IMR-90 (cell line): ENCODE measurements at regions not wholly inside any gene's neighbourhood (a gene's known extent, or its start where the extent isn't known, plus 50 kb on each side); places are given as distances from the start of the nearest gene placed in this dataset.
A peak's percentile ranks its signal among the peaks of the same experiment; 100 is the strongest.

Experiments
- ATAC-seq: fragments of 200-7000 bp; cut with Tn5 transposase; 2 replicates; pipeline ENCODE4 v1.9.1; 2020; ENCODE audit warnings: low read depth, mild to moderate bottlenecking, moderate library complexity
- BruUV-seq: library from RNA; stranded (reverse); fragments of 400-500 nt; replicated peaks from 2 replicates; lab custom pipeline; 2021; lab: Mats Ljungman, UMichigan
- CTCF ChIA-PET: fragments of 300-600 bp; formaldehyde crosslinking; extraction: SDS; loops from one replicate; lab custom pipeline; 2021; ENCODE audit warnings: antibody characterized with exemption; lab: Yijun Ruan, JAX
- POLR2A ChIA-PET: fragments of 300-600 bp; sonication (Branson Sonifier 250); formaldehyde crosslinking; loops from one replicate; lab custom pipeline; 2022; ENCODE audit warnings: antibody characterized with exemption; ENCODE audit not compliant: unreplicated experiment; lab: Charles Lee
- DNase-seq: peaks from one replicate; pipeline ENCODE4 v3.0.0; 2013
- H2AFZ ChIP-seq: replicated peaks from 2 replicates; pipeline ENCODE3; 2013; ENCODE audit warnings: low read length, mild to moderate bottlenecking; ENCODE audit not compliant: poor library complexity
- H2AK5ac ChIP-seq: 2 replicates; pipeline ENCODE4 v1.6.1; 2013; ENCODE audit warnings: low read depth, low read length, inconsistent platforms
- H2AK9ac ChIP-seq: replicated peaks from 2 replicates; pipeline ENCODE3; 2013; ENCODE audit warnings: mild to moderate bottlenecking, low read depth, low read length, moderate library complexity; ENCODE audit not compliant: poor library complexity
- H2BK120ac ChIP-seq: 2 replicates; pipeline ENCODE4 v1.6.1; 2013; ENCODE audit warnings: low read depth, low read length, inconsistent platforms
- H2BK15ac ChIP-seq: 3 replicates; pipeline ENCODE4 v1.6.1; 2013; ENCODE audit warnings: low read depth, low read length, inconsistent platforms
- H2BK20ac ChIP-seq: 2 replicates; pipeline ENCODE4 v1.6.1; 2013; ENCODE audit warnings: low read depth, mild to moderate bottlenecking, inconsistent platforms, low read length, moderate library complexity
- H2BK5ac ChIP-seq: 2 replicates; pipeline ENCODE4 v1.6.1; 2013; ENCODE audit warnings: mild to moderate bottlenecking, low read depth, low read length, inconsistent platforms; ENCODE audit not compliant: poor library complexity, severe bottlenecking
- H3K14ac ChIP-seq: replicated peaks from 2 replicates; pipeline ENCODE4 v1.6.1; 2013; ENCODE audit warnings: low read depth, low read length, inconsistent platforms
- H3K18ac ChIP-seq: 2 replicates; pipeline ENCODE4 v1.6.1; 2013; ENCODE audit warnings: low read depth, low read length, control low read depth
- H3K23ac ChIP-seq: 2 replicates; pipeline ENCODE4 v1.6.1; 2013; ENCODE audit warnings: low read depth, low read length, inconsistent platforms
- H3K27ac ChIP-seq: 2 replicates; pipeline ENCODE4 v1.5.1; 2013; ENCODE audit warnings: mild to moderate bottlenecking, control low read depth, low read length; ENCODE audit not compliant: insufficient read depth
- H3K27me3 ChIP-seq: 2 replicates; pipeline ENCODE4 v1.6.1; 2013; ENCODE audit warnings: low read length; ENCODE audit not compliant: control insufficient read depth, insufficient read depth
- H3K36me3 ChIP-seq: 2 replicates; pipeline ENCODE4 v1.6.1; 2013; ENCODE audit warnings: low read length, mixed read lengths; ENCODE audit not compliant: control insufficient read depth, insufficient read depth
- H3K4ac ChIP-seq: 2 replicates; pipeline ENCODE4 v1.6.1; 2013; ENCODE audit warnings: low read depth, low read length, inconsistent platforms
- H3K4me1 ChIP-seq: 2 replicates; pipeline ENCODE4 v1.6.1; 2013; ENCODE audit warnings: low read length, mixed read lengths; ENCODE audit not compliant: control insufficient read depth, insufficient read depth
- H3K4me2 ChIP-seq: 2 replicates; pipeline ENCODE4 v1.6.1; 2013; ENCODE audit warnings: low read depth, mild to moderate bottlenecking, control low read depth, low read length, moderate library complexity
- H3K4me3 ChIP-seq: 2 replicates; pipeline ENCODE4 v1.5.1; 2013; ENCODE audit warnings: low read depth, mild to moderate bottlenecking, control low read depth, low read length, moderate library complexity; ENCODE audit not compliant: insufficient read depth
- H3K56ac ChIP-seq: 2 replicates; pipeline ENCODE4 v1.6.1; 2013; ENCODE audit warnings: low read length, inconsistent platforms; ENCODE audit not compliant: insufficient read depth; ENCODE audit errors: extremely low read depth
- H3K79me1 ChIP-seq, 2 experiments: 2 replicates each; pipeline ENCODE4 v1.6.1; 2013; ENCODE audit warnings: low read length in 2 of 2, inconsistent platforms in 1 of 2, low read depth in 1 of 2
- H3K9ac ChIP-seq: 2 replicates; pipeline ENCODE4 v1.6.1; 2013; ENCODE audit warnings: low read depth, low read length, control low read depth
- H3K9me1 ChIP-seq: 2 replicates; pipeline ENCODE4 v1.6.1; 2013; ENCODE audit warnings: low read length, inconsistent platforms; ENCODE audit not compliant: insufficient read depth
- H3K9me3 ChIP-seq: 2 replicates; pipeline ENCODE4 v1.6.1; 2013; ENCODE audit warnings: low read length; ENCODE audit not compliant: control insufficient read depth, insufficient read depth
- H4K20me1 ChIP-seq: 2 replicates; pipeline ENCODE4 v1.6.1; 2013; ENCODE audit warnings: low read length, inconsistent platforms; ENCODE audit not compliant: insufficient read depth
- H4K5ac ChIP-seq: 2 replicates; pipeline ENCODE4 v1.6.1; 2013; ENCODE audit warnings: mild to moderate bottlenecking, low read depth, low read length, control low read depth
- H4K8ac ChIP-seq, 2 experiments: 2 replicates each; pipeline ENCODE4 v1.6.1; 2013; ENCODE audit warnings: low read depth in 2 of 2, low read length in 2 of 2, control low read depth in 1 of 2, inconsistent platforms in 1 of 2
- H4K91ac ChIP-seq: 2 replicates; pipeline ENCODE4 v1.6.1; 2013; ENCODE audit warnings: low read depth, low read length, inconsistent platforms; ENCODE audit not compliant: insufficient read depth
- BHLHE40 ChIP-seq: fragments of 150-350 bp; IDR thresholded peaks from 2 replicates; pipeline ENCODE4 v1.6.1; 2016; ENCODE audit warnings: mild to moderate bottlenecking, low read depth, low read length
- CEBPB ChIP-seq: IDR thresholded peaks from 2 replicates; pipeline ENCODE4 v1.6.1; 2012; ENCODE audit warnings: low read depth, low read length, improper control_type of control experiment
- CHD1 ChIP-seq: IDR thresholded peaks from 2 replicates; pipeline ENCODE4 v1.6.1; 2012; ENCODE audit warnings: low read depth, low read length, improper control_type of control experiment
- ELK1 ChIP-seq: fragments of 150-350 bp; IDR thresholded peaks from 2 replicates; pipeline ENCODE4 v1.6.1; 2016; ENCODE audit warnings: low read depth, mild to moderate bottlenecking, low read length, moderate library complexity, borderline replicate concordance
- FOS ChIP-seq: fragments of 150-350 bp; IDR thresholded peaks from 2 replicates; pipeline ENCODE4 v1.6.1; 2016; ENCODE audit warnings: low read depth, low read length
- MAFK ChIP-seq: IDR thresholded peaks from 2 replicates; pipeline ENCODE4 v1.6.1; 2012; ENCODE audit warnings: low read depth, low read length, improper control_type of control experiment
- MAZ ChIP-seq: IDR thresholded peaks from 2 replicates; pipeline ENCODE4 v1.6.1; 2012; ENCODE audit warnings: low read depth, mild to moderate bottlenecking, low read length, improper control_type of control experiment, moderate library complexity, borderline replicate concordance
- MXI1 ChIP-seq: IDR thresholded peaks from 2 replicates; pipeline ENCODE4 v1.6.1; 2012; ENCODE audit warnings: low read depth, mild to moderate bottlenecking, low read length, moderate library complexity, borderline replicate concordance
- NFE2L2 ChIP-seq: fragments of 150-350 bp; IDR thresholded peaks from 2 replicates; pipeline ENCODE4 v1.6.1; 2016; ENCODE audit warnings: low read depth, mild to moderate bottlenecking, low read length
- POLR2A ChIP-seq: IDR thresholded peaks from 2 replicates; pipeline ENCODE4 v1.6.1; 2012; ENCODE audit warnings: mild to moderate bottlenecking, low read depth, low read length
- RAD21 ChIP-seq: IDR thresholded peaks from 2 replicates; pipeline ENCODE4 v1.6.1; 2012; ENCODE audit warnings: low read length, improper control_type of control experiment
- RCOR1 ChIP-seq: IDR thresholded peaks from 2 replicates; pipeline ENCODE4 v1.6.1; 2012; ENCODE audit warnings: mild to moderate bottlenecking, low read length, improper control_type of control experiment; ENCODE audit not compliant: insufficient replicate concordance
- RFX5 ChIP-seq: IDR thresholded peaks from 2 replicates; pipeline ENCODE4 v1.8.0; 2012; ENCODE audit warnings: low read depth, mild to moderate bottlenecking, low read length, moderate library complexity
- SMC3 ChIP-seq: fragments of 150-350 bp; IDR thresholded peaks from 2 replicates; pipeline ENCODE4 v1.6.1; 2016; ENCODE audit warnings: low read depth, mild to moderate bottlenecking, antibody characterized with exemption, low read length, moderate library complexity
- WGBS, 2 experiments: methylation state at CpG; one replicate each; pipeline versions ENCODE4 v1.1.5 to v1.1.7; 2013; ENCODE audit warnings: missing lambda C conversion rate in 2 of 2; ENCODE audit not compliant: insufficient read length in 1 of 2; ENCODE audit errors: extremely low coverage in 2 of 2; 5-methylcytosine and 5-hydroxymethylcytosine counted together
- dilution Hi-C: fragments of 300-500 bp; cut with HindIII; formaldehyde crosslinking; loops from one replicate; pipeline ENCODE4 v1.14.3; 2018; ENCODE audit warnings: low sequenced_read_pairs; ENCODE audit not compliant: unreplicated experiment
- in situ Hi-C: fragments of 300-500 bp; cut with MboI; formaldehyde crosslinking; loops from 3 replicates; pipeline ENCODE4 v1.14.3; 2019; ENCODE audit warnings: low sequenced_read_pairs, inconsistent platforms, mixed read lengths
- intact Hi-C: fragments of 100-400 bp; cut with micrococcal nuclease; formaldehyde crosslinking; loops from 2 replicates; pipeline ENCODE4 v1.10.0; 2022
- TF ChIP-seq, protein P1 (sequence below): conservative IDR thresholded peaks from 2 replicates; pipeline ENCODE4 v1.5.1; 2012; ENCODE audit warnings: mild to moderate bottlenecking, low read depth, low read length, improper control_type of control experiment
- TF ChIP-seq, protein P2 (sequence below): fragments of 150-350 bp; IDR thresholded peaks from 2 replicates; pipeline ENCODE4 v1.6.1; 2017; ENCODE audit warnings: mild to moderate bottlenecking, antibody characterized with exemption, low read length, low read depth

- Histone ChIP-seq H3K4me1 (peaks cover 31% of the 10 kb centered on the region), H3K4me2 (no peak overlapping the region), H3K9me1 (peaks cover 28% of the 10 kb centered on the region), H2BK120ac (peak overlapping the region; percentile 71), H3K27me3 (no peaks in the 10 kb centered on the region), H2AK9ac (no peak overlapping the region), H3K36me3 (no peaks in the 10 kb centered on the region), H4K5ac (no peak overlapping the region), H3K14ac (no peak overlapping the region), H4K20me1 (no peaks in the 10 kb centered on the region), H3K23ac (no peak overlapping the region), H3K18ac (no peak overlapping the region), H3K9ac (no peak overlapping the region), H2BK5ac (no peak overlapping the region), H2AFZ (no peak overlapping the region), H4K91ac (peak overlapping the region; percentile 28; the same call in 1 of the 2 replicates), H4K8ac (no peak overlapping the region), H3K9me3 (no peaks in the 10 kb centered on the region), H2AK5ac (peak overlapping the region; percentile 64; the same call in 1 of the 2 replicates), H2BK15ac (no peak overlapping the region), H3K4ac (peak overlapping the region; percentile 56), H3K79me1 (no peaks in the 10 kb centered on the region; a peak in 1 of 4 replicates), H3K27ac (no peak overlapping the region), H2BK20ac (peak overlapping the region; percentile 45; the same call in 1 of the 2 replicates), H3K56ac (no peak overlapping the region), H3K4me3 (no peak overlapping the region)
- 95% methylated on average over 4 of the region's 5 CpGs; no CpG with 5 or more reads in 1 of the 2 experiments for WGBS, 2 experiments
- ChIA-PET POLR2A (interaction anchor here (0.6 kb wide), 1 partner anchor 596 kb away, joined by 3 read pairs; no protein-coding TSS in a partner anchor), CTCF (interaction anchor here (0.7 kb wide), 1 partner anchor 365 kb away, joined by 5 read pairs; no protein-coding TSS in a partner anchor)
- no peak for DNase-seq
- no peak for ATAC-seq
- in situ Hi-C loops: no loop called here
- intact Hi-C loops: no loop called here
- BruUV-seq: no TSS peak
- TF ChIP-seq ELK1: no peak
- TF ChIP-seq BHLHE40: no peak
- TF ChIP-seq, protein P1, sequence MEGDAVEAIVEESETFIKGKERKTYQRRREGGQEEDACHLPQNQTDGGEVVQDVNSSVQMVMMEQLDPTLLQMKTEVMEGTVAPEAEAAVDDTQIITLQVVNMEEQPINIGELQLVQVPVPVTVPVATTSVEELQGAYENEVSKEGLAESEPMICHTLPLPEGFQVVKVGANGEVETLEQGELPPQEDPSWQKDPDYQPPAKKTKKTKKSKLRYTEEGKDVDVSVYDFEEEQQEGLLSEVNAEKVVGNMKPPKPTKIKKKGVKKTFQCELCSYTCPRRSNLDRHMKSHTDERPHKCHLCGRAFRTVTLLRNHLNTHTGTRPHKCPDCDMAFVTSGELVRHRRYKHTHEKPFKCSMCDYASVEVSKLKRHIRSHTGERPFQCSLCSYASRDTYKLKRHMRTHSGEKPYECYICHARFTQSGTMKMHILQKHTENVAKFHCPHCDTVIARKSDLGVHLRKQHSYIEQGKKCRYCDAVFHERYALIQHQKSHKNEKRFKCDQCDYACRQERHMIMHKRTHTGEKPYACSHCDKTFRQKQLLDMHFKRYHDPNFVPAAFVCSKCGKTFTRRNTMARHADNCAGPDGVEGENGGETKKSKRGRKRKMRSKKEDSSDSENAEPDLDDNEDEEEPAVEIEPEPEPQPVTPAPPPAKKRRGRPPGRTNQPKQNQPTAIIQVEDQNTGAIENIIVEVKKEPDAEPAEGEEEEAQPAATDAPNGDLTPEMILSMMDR: no peak
- no peak for TF ChIP-seq FOS
- TF ChIP-seq MAFK: no peak
- no peak for TF ChIP-seq SMC3
- no peak for TF ChIP-seq NFE2L2
- TF ChIP-seq, protein P2, sequence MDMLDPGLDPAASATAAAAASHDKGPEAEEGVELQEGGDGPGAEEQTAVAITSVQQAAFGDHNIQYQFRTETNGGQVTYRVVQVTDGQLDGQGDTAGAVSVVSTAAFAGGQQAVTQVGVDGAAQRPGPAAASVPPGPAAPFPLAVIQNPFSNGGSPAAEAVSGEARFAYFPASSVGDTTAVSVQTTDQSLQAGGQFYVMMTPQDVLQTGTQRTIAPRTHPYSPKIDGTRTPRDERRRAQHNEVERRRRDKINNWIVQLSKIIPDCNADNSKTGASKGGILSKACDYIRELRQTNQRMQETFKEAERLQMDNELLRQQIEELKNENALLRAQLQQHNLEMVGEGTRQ: no peak
- TF ChIP-seq MAZ: no peak
- TF ChIP-seq POLR2A: no peak
- no peak for TF ChIP-seq RCOR1
- no peak for TF ChIP-seq CEBPB
- no peak for TF ChIP-seq MXI1
- no peak for TF ChIP-seq RAD21
- no peak for TF ChIP-seq RFX5
- no peak for TF ChIP-seq CHD1
- dilution Hi-C loops: no loop called here
Measured at GRCh38 chr21:33972539-33972938, 56.9 kb upstream of the ATP5PO start.
